CD4-positive, CD25-positive, alpha-beta regulatory T cell (primary cell): ENCODE measurements at regions not wholly inside any gene's neighbourhood (a gene's known extent, or its start where the extent isn't known, plus 50 kb on each side); places are given as distances from the start of the nearest gene placed in this dataset.

Experiments
- ATAC-seq, 2 donors: fragments of 150-1000 bp; cut with Tn5 transposase; one replicate each; pipeline ENCODE4 v1.10.0; 2021; ENCODE audit warnings: low read depth in 2 of 2, moderate number of reproducible peaks in 2 of 2, moderate library complexity in 1 of 2
- DNase-seq, 3 donors: peaks; one replicate each; pipeline versions ENCODE4 v3.0.0 to v3.0.0-alpha.2; 2012 to 2022; ENCODE audit warnings: mixed read lengths in 1 of 3
- H3K27ac ChIP-seq: one replicate; pipeline ENCODE4 v1.7.0; 2013; ENCODE audit warnings: mild to moderate bottlenecking, low read length; ENCODE audit not compliant: insufficient read depth, poor library complexity, severe bottlenecking
- H3K27me3 ChIP-seq: one replicate; pipeline ENCODE4 v1.7.0; 2013; ENCODE audit warnings: low read length; ENCODE audit not compliant: control insufficient read depth, insufficient read depth
- H3K36me3 ChIP-seq: one replicate; pipeline ENCODE4 v1.7.0; 2013; ENCODE audit warnings: mild to moderate bottlenecking, low read length, moderate library complexity; ENCODE audit not compliant: control insufficient read depth, insufficient read depth
- H3K4me1 ChIP-seq: 2 replicates; pipeline ENCODE4 v1.7.0; 2013; ENCODE audit warnings: mild to moderate bottlenecking, low read length; ENCODE audit not compliant: insufficient read depth, control insufficient read depth, poor library complexity, severe bottlenecking
- H3K4me3 ChIP-seq: one replicate; pipeline ENCODE4 v1.7.0; 2013; ENCODE audit warnings: low read depth, mild to moderate bottlenecking, low read length, moderate library complexity
- H3K9me3 ChIP-seq, 2 experiments: 1 replicate in 1 of 2; 2 replicates in 1 of 2; pipeline ENCODE4 v1.7.0; 2013; ENCODE audit warnings: low read length in 2 of 2, mild to moderate bottlenecking in 1 of 2, moderate library complexity in 1 of 2; ENCODE audit not compliant: control insufficient read depth in 2 of 2
- H3K27ac Mint-ChIP-seq, 3 donors: one replicate each; pipeline ENCODE4 v1.8.0; 2020 to 2022; ENCODE audit warnings: mild to moderate bottlenecking in 3 of 3, mixed read lengths in 3 of 3, moderate library complexity in 2 of 3
- H3K27me3 Mint-ChIP-seq: one replicate; pipeline ENCODE4 v1.8.0; 2022; ENCODE audit warnings: mild to moderate bottlenecking, mixed read lengths
- H3K36me3 Mint-ChIP-seq: one replicate; pipeline ENCODE4 v1.8.0; 2020; ENCODE audit warnings: mixed read lengths
- H3K4me1 Mint-ChIP-seq, 4 donors: one replicate each; pipeline ENCODE4 v1.8.0; 2020 to 2022; ENCODE audit warnings: mixed read lengths in 4 of 4, mild to moderate bottlenecking in 1 of 4
- H3K4me3 Mint-ChIP-seq, 4 donors: one replicate each; pipeline ENCODE4 v1.8.0; 2020 to 2022; ENCODE audit warnings: mild to moderate bottlenecking in 4 of 4, mixed read lengths in 4 of 4, moderate library complexity in 3 of 4
- H3K9me3 Mint-ChIP-seq, 7 donors: one replicate each; pipeline ENCODE4 v1.8.0; 2020 to 2022; ENCODE audit warnings: mixed read lengths in 7 of 7, mild to moderate bottlenecking in 3 of 7, moderate library complexity in 2 of 7

GRCh38 chrX:28108186-28108945 lies 127.1 kb upstream of the DCAF8L1 start:
- no peaks in the 10 kb centered on the region for H3K4me1 ChIP-seq
- DNase-seq (no peak), ATAC-seq (no peak)
- no peaks in the 10 kb centered on the region for H3K36me3 ChIP-seq
- H3K9me3 ChIP-seq: no peaks in the 10 kb centered on the region
- no peak overlapping the region for H3K27ac Mint-ChIP-seq
- no peak overlapping the region for H3K27ac ChIP-seq
- no peak overlapping the region for H3K4me3 Mint-ChIP-seq
- H3K4me3 ChIP-seq: no peak overlapping the region
- no peaks in the 10 kb centered on the region for H3K27me3 Mint-ChIP-seq
- no peaks in the 10 kb centered on the region for H3K27me3 ChIP-seq
- H3K36me3 Mint-ChIP-seq: no peaks in the 10 kb centered on the region
- H3K9me3 Mint-ChIP-seq: peaks cover 0 to 5% (median 0%) of the 10 kb centered on the region in 7 donors
- H3K4me1 Mint-ChIP-seq: no peaks in the 10 kb centered on the region

GRCh38 chrX:28099166-28099565 lies 117.9 kb upstream of the DCAF8L1 start:
- Mint-ChIP-seq H3K27ac (no peak overlapping the region), H3K4me3 (no peak overlapping the region), H3K4me1 (no peaks in the 10 kb centered on the region), H3K36me3 (no peaks in the 10 kb centered on the region), H3K27me3 (no peaks in the 10 kb centered on the region), H3K9me3 (peaks cover 0 to 4% (median 0%) of the 10 kb centered on the region in 7 donors)
- Histone ChIP-seq H3K27me3 (no peaks in the 10 kb centered on the region), H3K4me3 (no peak overlapping the region), H3K4me1 (no peaks in the 10 kb centered on the region), H3K27ac (no peak overlapping the region), H3K36me3 (no peaks in the 10 kb centered on the region), H3K9me3 (no peaks in the 10 kb centered on the region)
- ATAC-seq (no peak), DNase-seq (no peak)

- H3K4me1 Mint-ChIP-seq: no peaks in the 10 kb centered on the region
- H3K27me3 Mint-ChIP-seq: no peaks in the 10 kb centered on the region
- H3K36me3 Mint-ChIP-seq: no peaks in the 10 kb centered on the region
- no peak overlapping the region for H3K27ac Mint-ChIP-seq
- ATAC-seq (no peak), DNase-seq (no peak)
- peaks cover 2 to 11% (median 7%) of the 10 kb centered on the region in 7 donors for H3K9me3 Mint-ChIP-seq
- Histone ChIP-seq H3K36me3 (no peaks in the 10 kb centered on the region), H3K4me3 (no peak overlapping the region), H3K27me3 (no peaks in the 10 kb centered on the region), H3K4me1 (no peaks in the 10 kb centered on the region), H3K27ac (no peak overlapping the region), H3K9me3 (no peaks in the 10 kb centered on the region)
- H3K4me3 Mint-ChIP-seq: no peak overlapping the region
Observed at GRCh38 chrX:28085653-28086052, 104.4 kb upstream of the DCAF8L1 start.

- ATAC-seq (no peak), DNase-seq (no peak)
- Mint-ChIP-seq H3K27me3 (no peaks in the 10 kb centered on the region), H3K36me3 (no peaks in the 10 kb centered on the region), H3K4me3 (no peak overlapping the region), H3K4me1 (no peaks in the 10 kb centered on the region), H3K9me3 (peaks cover 0 to 10% (median 2%) of the 10 kb centered on the region in 7 donors), H3K27ac (no peak overlapping the region)
- no peaks in the 10 kb centered on the region for H3K9me3 ChIP-seq
- H3K27ac ChIP-seq: no peak overlapping the region
- no peak overlapping the region for H3K4me3 ChIP-seq
- no peaks in the 10 kb centered on the region for H3K4me1 ChIP-seq
- H3K27me3 ChIP-seq: no peaks in the 10 kb centered on the region
- no peaks in the 10 kb centered on the region for H3K36me3 ChIP-seq
Observed at GRCh38 chrX:28058901-28059300, 77.7 kb upstream of the DCAF8L1 start.

GRCh38 chrX:28042826-28043564 lies 61.7 kb upstream of the DCAF8L1 start:
- no peaks in the 10 kb centered on the region for H3K4me1 Mint-ChIP-seq
- Histone ChIP-seq H3K36me3 (no peaks in the 10 kb centered on the region), H3K9me3 (peaks cover 0 to 7% of the 10 kb centered on the region in 2 experiments), H3K4me3 (no peak overlapping the region), H3K27me3 (no peaks in the 10 kb centered on the region), H3K4me1 (no peaks in the 10 kb centered on the region), H3K27ac (no peak overlapping the region)
- no peak overlapping the region for H3K27ac Mint-ChIP-seq
- no peak overlapping the region for H3K4me3 Mint-ChIP-seq
- H3K27me3 Mint-ChIP-seq: no peaks in the 10 kb centered on the region
- DNase-seq (no peak), ATAC-seq (no peak)
- peaks cover 0 to 9% (median 1%) of the 10 kb centered on the region in 7 donors for H3K9me3 Mint-ChIP-seq
- H3K36me3 Mint-ChIP-seq: no peaks in the 10 kb centered on the region

- no peak overlapping the region for H3K27ac ChIP-seq
- Mint-ChIP-seq H3K27me3 (no peaks in the 10 kb centered on the region), H3K4me3 (no peak overlapping the region), H3K27ac (no peak overlapping the region), H3K36me3 (no peaks in the 10 kb centered on the region), H3K4me1 (no peaks in the 10 kb centered on the region), H3K9me3 (peaks cover 0 to 9% (median 1%) of the 10 kb centered on the region in 7 donors)
- no peaks in the 10 kb centered on the region for H3K27me3 ChIP-seq
- DNase-seq: no peak
- H3K9me3 ChIP-seq: peaks cover 3 to 7% of the 10 kb centered on the region in 2 experiments
- no peak overlapping the region for H3K4me3 ChIP-seq
- no peaks in the 10 kb centered on the region for H3K36me3 ChIP-seq
- H3K4me1 ChIP-seq: no peaks in the 10 kb centered on the region
- ATAC-seq: no peak
Observed at GRCh38 chrX:28042260-28042659, 61.0 kb upstream of the DCAF8L1 start.

GRCh38 chrX:28039258-28039657 lies 58.0 kb upstream of the DCAF8L1 start:
- ATAC-seq: no peak
- H3K27ac Mint-ChIP-seq: no peak overlapping the region
- Histone ChIP-seq H3K4me1 (no peaks in the 10 kb centered on the region), H3K4me3 (no peak overlapping the region), H3K27ac (no peak overlapping the region), H3K36me3 (no peaks in the 10 kb centered on the region), H3K9me3 (peaks cover 3 to 7% of the 10 kb centered on the region in 2 experiments), H3K27me3 (no peaks in the 10 kb centered on the region)
- DNase-seq: no peak
- no peaks in the 10 kb centered on the region for H3K4me1 Mint-ChIP-seq
- no peaks in the 10 kb centered on the region for H3K27me3 Mint-ChIP-seq
- peaks cover 0 to 9% (median 0%) of the 10 kb centered on the region in 7 donors for H3K9me3 Mint-ChIP-seq
- no peaks in the 10 kb centered on the region for H3K36me3 Mint-ChIP-seq
- H3K4me3 Mint-ChIP-seq: no peak overlapping the region
